ENCODE measurements at regions not wholly inside any gene's neighbourhood (a gene's known extent, or its start where the extent isn't known, plus 50 kb on each side); places are given as distances from the start of the nearest gene placed in this dataset.

DNA sequence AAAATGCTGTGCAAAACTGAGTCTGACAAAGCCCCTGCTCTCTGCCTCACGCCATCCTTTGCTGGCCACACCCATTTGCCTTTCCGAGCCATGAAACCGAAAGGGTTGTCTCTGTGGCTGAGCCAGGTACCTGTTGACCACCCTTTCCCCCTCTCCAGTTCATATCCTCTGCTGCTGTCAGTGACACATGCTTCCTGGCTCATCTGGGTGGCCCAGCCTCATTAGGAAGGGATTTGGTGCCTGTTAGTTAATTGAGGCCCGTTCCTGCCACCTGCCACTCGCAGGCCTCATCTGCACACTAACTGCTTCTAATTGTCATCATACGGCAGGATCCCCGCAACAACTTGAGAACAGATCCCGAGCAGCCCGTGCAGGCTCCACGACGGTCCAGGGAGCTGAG, 79.2 kb downstream of the OLIG1 start:
- TF ChIP-seq GABPA (IDR thresholded peaks at IDR 0.05 in 1 of 2, conservative IDR thresholded peaks at IDR 0.05 in 1 of 2) (no peak), RAD21 (IDR thresholded peaks at IDR 0.05) (no peak), CTCF (IDR thresholded peaks at IDR 0.05; ENCODE audit: low read depth, low read length, missing input control) (no peak), YY1 (IDR thresholded peaks at IDR 0.05) (no peak), SP1 (IDR thresholded peaks at IDR 0.05) (no peak), NR2F2 (IDR thresholded peaks at IDR 0.05) (no peak), TAF1 (conservative IDR thresholded peaks at IDR 0.05) (no peak), FOXA1 (IDR thresholded peaks at IDR 0.05) (no peak), ZBTB33 (IDR thresholded peaks at IDR 0.05) (no peak), HNF4A (conservative IDR thresholded peaks at IDR 0.05) (no peak)
- TF ChIP-seq, protein P1, sequence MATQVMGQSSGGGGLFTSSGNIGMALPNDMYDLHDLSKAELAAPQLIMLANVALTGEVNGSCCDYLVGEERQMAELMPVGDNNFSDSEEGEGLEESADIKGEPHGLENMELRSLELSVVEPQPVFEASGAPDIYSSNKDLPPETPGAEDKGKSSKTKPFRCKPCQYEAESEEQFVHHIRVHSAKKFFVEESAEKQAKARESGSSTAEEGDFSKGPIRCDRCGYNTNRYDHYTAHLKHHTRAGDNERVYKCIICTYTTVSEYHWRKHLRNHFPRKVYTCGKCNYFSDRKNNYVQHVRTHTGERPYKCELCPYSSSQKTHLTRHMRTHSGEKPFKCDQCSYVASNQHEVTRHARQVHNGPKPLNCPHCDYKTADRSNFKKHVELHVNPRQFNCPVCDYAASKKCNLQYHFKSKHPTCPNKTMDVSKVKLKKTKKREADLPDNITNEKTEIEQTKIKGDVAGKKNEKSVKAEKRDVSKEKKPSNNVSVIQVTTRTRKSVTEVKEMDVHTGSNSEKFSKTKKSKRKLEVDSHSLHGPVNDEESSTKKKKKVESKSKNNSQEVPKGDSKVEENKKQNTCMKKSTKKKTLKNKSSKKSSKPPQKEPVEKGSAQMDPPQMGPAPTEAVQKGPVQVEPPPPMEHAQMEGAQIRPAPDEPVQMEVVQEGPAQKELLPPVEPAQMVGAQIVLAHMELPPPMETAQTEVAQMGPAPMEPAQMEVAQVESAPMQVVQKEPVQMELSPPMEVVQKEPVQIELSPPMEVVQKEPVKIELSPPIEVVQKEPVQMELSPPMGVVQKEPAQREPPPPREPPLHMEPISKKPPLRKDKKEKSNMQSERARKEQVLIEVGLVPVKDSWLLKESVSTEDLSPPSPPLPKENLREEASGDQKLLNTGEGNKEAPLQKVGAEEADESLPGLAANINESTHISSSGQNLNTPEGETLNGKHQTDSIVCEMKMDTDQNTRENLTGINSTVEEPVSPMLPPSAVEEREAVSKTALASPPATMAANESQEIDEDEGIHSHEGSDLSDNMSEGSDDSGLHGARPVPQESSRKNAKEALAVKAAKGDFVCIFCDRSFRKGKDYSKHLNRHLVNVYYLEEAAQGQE (IDR thresholded peaks at IDR 0.05) = no peak
- TF ChIP-seq, protein P2, sequence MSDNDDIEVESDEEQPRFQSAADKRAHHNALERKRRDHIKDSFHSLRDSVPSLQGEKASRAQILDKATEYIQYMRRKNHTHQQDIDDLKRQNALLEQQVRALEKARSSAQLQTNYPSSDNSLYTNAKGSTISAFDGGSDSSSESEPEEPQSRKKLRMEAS (IDR thresholded peaks at IDR 0.05) = no peak

Data from liver (tissue), 3 donors.